DOHH2 (cell line): ENCODE measurements at regions not wholly inside any gene's neighbourhood (a gene's known extent, or its start where the extent isn't known, plus 50 kb on each side); places are given as distances from the start of the nearest gene placed in this dataset.

Experiments used
- H3F3A ChIP-seq: fragments of 200-600 bp; sonication (generic), shearing (Covaris generic); 2 replicates; pipeline ENCODE4 v1.6.0; 2016; ENCODE audit warnings: antibody characterized with exemption, mild to moderate bottlenecking; ENCODE audit not compliant: control insufficient read depth, insufficient read depth
- H3K27ac ChIP-seq: fragments of 200-600 bp; sonication (generic); 2 replicates; pipeline ENCODE4 v1.5.1; 2014; ENCODE audit warnings: low read depth, mild to moderate bottlenecking, low read length, moderate library complexity
- H3K27me3 ChIP-seq: fragments of 200-600 bp; sonication (generic); 2 replicates; pipeline ENCODE4 v1.6.1; 2014; ENCODE audit warnings: mild to moderate bottlenecking, low read length, mixed read lengths; ENCODE audit not compliant: control insufficient read depth
- H3K36me3 ChIP-seq: fragments of 200-600 bp; sonication (generic); 2 replicates; pipeline ENCODE4 v1.6.1; 2014; ENCODE audit warnings: mild to moderate bottlenecking, low read length, moderate library complexity, mixed read lengths; ENCODE audit not compliant: control insufficient read depth
- H3K4me1 ChIP-seq: fragments of 200-600 bp; sonication (generic); 2 replicates; pipeline ENCODE4 v1.6.1; 2014; ENCODE audit warnings: mild to moderate bottlenecking, low read length, mixed read lengths; ENCODE audit not compliant: control insufficient read depth
- H3K4me2 ChIP-seq: fragments of 200-600 bp; sonication (generic); 2 replicates; pipeline ENCODE4 v1.6.0; 2014; ENCODE audit warnings: mild to moderate bottlenecking, low read length, moderate library complexity
- H3K4me3 ChIP-seq: fragments of 200-600 bp; sonication (generic); 2 replicates; pipeline ENCODE4 v1.5.1; 2014; ENCODE audit warnings: mild to moderate bottlenecking, low read length, mixed read lengths
- H3K79me2 ChIP-seq: fragments of 200-600 bp; sonication (generic); 2 replicates; pipeline ENCODE4 v1.6.1; 2014; ENCODE audit warnings: mild to moderate bottlenecking, low read length, mixed read lengths; ENCODE audit not compliant: control insufficient read depth
- H3K9me2 ChIP-seq: fragments of 200-600 bp; sonication (generic); replicated peaks from 2 replicates; pipeline ENCODE4 v1.6.1; 2014; ENCODE audit warnings: mild to moderate bottlenecking, low read length, mixed read lengths; ENCODE audit not compliant: control insufficient read depth
- H3K9me3 ChIP-seq: fragments of 200-600 bp; sonication (generic); 2 replicates; pipeline ENCODE4 v1.6.1; 2014; ENCODE audit warnings: antibody characterized with exemption, low read length, mixed read lengths; ENCODE audit not compliant: control insufficient read depth, insufficient read depth
- H4K20me1 ChIP-seq: fragments of 200-600 bp; sonication (generic); 2 replicates; pipeline ENCODE4 v1.6.0; 2014; ENCODE audit warnings: low read depth, mild to moderate bottlenecking, antibody characterized with exemption, low read length, moderate library complexity; ENCODE audit not compliant: control insufficient read depth, insufficient read depth
- CTCF ChIP-seq: fragments of 200-600 bp; sonication (generic); IDR thresholded peaks from one replicate; pipeline ENCODE4 v1.5.1; 2014; ENCODE audit warnings: antibody characterized with exemption, mild to moderate bottlenecking, low read depth, low read length; ENCODE audit not compliant: poor library complexity, severe bottlenecking
- EZH2phosphoT487 ChIP-seq: fragments of 200-600 bp; sonication (generic); IDR thresholded peaks from 2 replicates; pipeline ENCODE4 v1.6.1; 2017; ENCODE audit warnings: borderline replicate concordance, mild to moderate bottlenecking, antibody characterized with exemption, low read length, moderate library complexity, mixed read lengths

- Histone ChIP-seq H3K27ac (no peak overlapping the region), H3K4me2 (no peak overlapping the region), H3K4me3 (no peak overlapping the region), H3K9me3 (no peaks in the 10 kb centered on the region), H3K79me2 (no peaks in the 10 kb centered on the region), H3K4me1 (no peaks in the 10 kb centered on the region), H3K36me3 (no peaks in the 10 kb centered on the region), H3K27me3 (no peaks in the 10 kb centered on the region), H3F3A (no peaks in the 10 kb centered on the region), H3K9me2 (no peaks in the 10 kb centered on the region), H4K20me1 (no peaks in the 10 kb centered on the region)
- no peak for TF ChIP-seq CTCF
- TF ChIP-seq EZH2phosphoT487 = no peak
Measured at GRCh38 chr19:28859811-28860210, 353.1 kb downstream of the UQCRFS1 start.

- Histone ChIP-seq H3K4me2 (no peak overlapping the region), H3K79me2 (no peaks in the 10 kb centered on the region), H3K36me3 (no peaks in the 10 kb centered on the region), H3K4me1 (no peaks in the 10 kb centered on the region), H3K9me2 (no peaks in the 10 kb centered on the region), H3K4me3 (no peak overlapping the region), H3K27me3 (no peaks in the 10 kb centered on the region), H3K27ac (no peak overlapping the region), H3F3A (no peaks in the 10 kb centered on the region), H3K9me3 (no peaks in the 10 kb centered on the region), H4K20me1 (no peaks in the 10 kb centered on the region)
- no peak for TF ChIP-seq CTCF
- no peak for TF ChIP-seq EZH2phosphoT487
Measured at GRCh38 chr19:28858933-28859332, 354.0 kb downstream of the UQCRFS1 start.

- Histone ChIP-seq H4K20me1 (no peaks in the 10 kb centered on the region), H3K4me2 (no peak overlapping the region), H3K27me3 (no peaks in the 10 kb centered on the region), H3K4me1 (no peaks in the 10 kb centered on the region), H3K36me3 (no peaks in the 10 kb centered on the region), H3K79me2 (no peaks in the 10 kb centered on the region), H3K9me2 (no peaks in the 10 kb centered on the region), H3K27ac (no peak overlapping the region), H3F3A (no peaks in the 10 kb centered on the region), H3K9me3 (no peaks in the 10 kb centered on the region), H3K4me3 (no peak overlapping the region)
- no peak for TF ChIP-seq EZH2phosphoT487
- no peak for TF ChIP-seq CTCF
Measured at GRCh38 chr19:28857967-28858366, 355.0 kb downstream of the UQCRFS1 start.

GRCh38 chr19:28855216-28855615, 357.7 kb downstream of the UQCRFS1 start:
- Histone ChIP-seq H3K9me2 (no peaks in the 10 kb centered on the region), H3K4me1 (no peaks in the 10 kb centered on the region), H3K9me3 (no peaks in the 10 kb centered on the region), H4K20me1 (no peaks in the 10 kb centered on the region), H3K4me3 (no peak overlapping the region), H3K36me3 (no peaks in the 10 kb centered on the region), H3F3A (no peaks in the 10 kb centered on the region), H3K4me2 (no peak overlapping the region), H3K27ac (no peak overlapping the region), H3K79me2 (no peaks in the 10 kb centered on the region), H3K27me3 (no peaks in the 10 kb centered on the region)
- no peak for TF ChIP-seq EZH2phosphoT487
